ENCODE measurements at regions not wholly inside any gene's neighbourhood (a gene's known extent, or its start where the extent isn't known, plus 50 kb on each side); places are given as distances from the start of the nearest gene placed in this dataset.

DNA sequence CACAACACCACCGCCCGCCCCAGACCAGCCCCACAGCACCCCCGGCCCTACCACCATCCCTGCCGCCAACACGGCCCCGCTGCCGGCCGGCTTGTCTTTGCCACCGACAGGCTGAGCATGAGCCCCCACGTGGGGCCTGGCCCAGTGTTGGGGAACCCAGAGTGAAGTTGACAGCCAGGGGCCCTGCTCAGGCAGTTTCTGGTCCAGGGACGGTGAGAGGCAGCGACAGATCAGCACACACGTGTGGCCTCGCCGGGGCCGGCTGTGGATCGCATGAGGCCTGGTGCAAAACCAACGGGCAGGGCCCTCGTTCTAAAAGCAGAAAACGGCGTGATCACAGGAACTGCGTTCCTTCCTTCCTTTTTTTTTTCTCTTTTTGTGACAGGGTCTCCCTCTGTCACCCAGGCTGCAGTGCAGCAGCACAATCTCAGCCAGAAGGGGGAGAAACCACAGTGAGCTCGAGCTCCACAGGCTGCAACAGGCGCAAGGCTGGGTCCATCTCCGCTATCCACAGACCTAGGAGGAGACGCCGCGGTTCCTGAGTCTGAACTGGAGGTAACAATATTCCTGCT lies 50.5 kb upstream of the FBRSL1 start:
- no peak for DNase-seq

DNA sequence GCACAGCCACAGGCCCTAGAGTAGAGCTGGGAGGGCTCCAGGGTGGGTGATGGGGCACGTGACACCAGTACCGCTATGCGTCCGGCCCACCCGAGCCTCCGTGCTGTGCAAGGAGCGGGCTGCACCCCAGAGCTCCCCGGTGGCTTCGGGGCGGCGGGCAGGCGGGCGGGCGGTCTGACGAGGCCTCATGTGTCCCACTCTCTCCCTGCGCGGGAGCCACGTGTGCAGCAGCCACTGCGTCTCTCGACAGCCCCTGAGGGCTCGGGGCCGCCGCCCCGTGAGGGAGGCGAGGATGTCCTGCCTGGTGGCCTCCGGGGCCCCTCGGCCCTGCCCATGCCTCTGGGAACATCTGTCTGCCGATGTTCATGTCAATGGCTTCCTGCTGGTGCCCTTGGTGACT lies 51.2 kb upstream of the FBRSL1 start:
- no peak for DNase-seq

- no peak for DNase-seq
Observed at GRCh38 chr12:132437943-132438700, 51.8 kb upstream of the FBRSL1 start.

DNA sequence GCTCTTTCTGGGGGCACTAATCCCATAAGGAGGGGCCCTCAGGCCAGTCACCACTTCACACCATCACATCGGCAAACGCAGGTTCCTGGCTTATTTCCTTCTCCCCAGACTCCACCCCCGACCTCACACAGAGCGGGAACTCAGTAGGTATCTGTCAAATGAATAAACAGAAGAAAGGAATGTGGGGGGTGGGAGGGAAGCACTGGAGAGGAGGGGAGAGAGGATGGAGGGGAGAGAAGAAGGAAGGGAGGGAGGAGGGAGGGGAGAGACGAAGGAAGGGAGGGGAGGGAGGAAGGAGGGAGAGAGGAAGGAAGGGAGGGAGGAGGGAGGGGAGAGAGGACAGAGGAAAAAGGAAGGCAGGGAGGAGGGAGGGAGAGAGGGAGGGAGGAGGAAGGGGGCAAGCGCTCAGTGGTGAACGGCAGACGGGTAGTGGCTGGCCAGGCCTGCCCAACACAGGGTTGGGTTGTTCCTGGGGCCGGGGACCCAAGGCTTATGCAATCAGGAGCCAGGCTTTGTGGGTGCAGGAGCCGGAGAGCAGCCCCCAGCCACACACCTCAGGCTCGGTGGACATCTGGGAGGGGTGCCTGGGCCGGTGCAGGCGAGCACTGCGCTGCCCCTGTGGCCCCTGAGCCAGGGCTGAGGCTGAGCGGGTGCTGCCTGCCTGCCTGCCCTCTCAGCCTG lies 52.6 kb upstream of the FBRSL1 start:
- no peak for DNase-seq

DNA sequence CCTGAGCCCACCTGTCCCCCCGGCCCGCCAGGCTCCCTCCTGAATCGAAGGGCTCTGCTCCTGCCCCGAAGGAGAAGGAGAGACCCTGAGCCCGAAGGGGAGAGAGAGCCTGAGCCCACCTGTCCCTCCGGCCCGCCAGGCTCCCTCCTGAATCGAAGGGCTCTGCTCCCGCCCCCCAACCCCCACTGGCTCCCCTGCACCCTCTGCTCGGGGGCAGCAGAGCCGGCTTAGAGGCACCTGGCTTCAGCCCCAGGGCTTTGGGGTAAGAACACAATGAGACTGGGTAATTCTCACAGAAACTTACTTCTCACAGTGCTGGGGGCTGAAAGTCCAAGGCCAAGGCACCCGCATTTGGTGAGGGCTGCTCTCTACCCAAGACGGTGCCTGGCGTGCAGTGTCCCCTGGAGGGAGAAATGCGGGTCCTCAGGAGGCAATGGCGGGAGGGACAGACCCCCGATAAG lies 53.1 kb upstream of the FBRSL1 start:
- no peak for DNase-seq

- DNase-seq, result no peak
Observed at GRCh38 chr12:132435486-132436187, 54.3 kb upstream of the FBRSL1 start.

- DNase-seq, result no peak
Observed at GRCh38 chr12:132433641-132434395, 56.1 kb upstream of the FBRSL1 start.

- no peak for DNase-seq
Observed at GRCh38 chr12:132432721-132433577, 57.0 kb upstream of the FBRSL1 start.

GRCh38 chr12:132432126-132432705 lies 57.7 kb upstream of the FBRSL1 start:
- no peak for DNase-seq

GRCh38 chr12:132430838-132431774 lies 58.8 kb upstream of the FBRSL1 start:
- no peak for DNase-seq

GRCh38 chr12:132429946-132430643 lies 59.9 kb upstream of the FBRSL1 start:
- DNase-seq, result peak; percentile 89

GRCh38 chr12:132429602-132429945 lies 60.4 kb upstream of the FBRSL1 start:
- DNase-seq, result peak; percentile 69

DNA sequence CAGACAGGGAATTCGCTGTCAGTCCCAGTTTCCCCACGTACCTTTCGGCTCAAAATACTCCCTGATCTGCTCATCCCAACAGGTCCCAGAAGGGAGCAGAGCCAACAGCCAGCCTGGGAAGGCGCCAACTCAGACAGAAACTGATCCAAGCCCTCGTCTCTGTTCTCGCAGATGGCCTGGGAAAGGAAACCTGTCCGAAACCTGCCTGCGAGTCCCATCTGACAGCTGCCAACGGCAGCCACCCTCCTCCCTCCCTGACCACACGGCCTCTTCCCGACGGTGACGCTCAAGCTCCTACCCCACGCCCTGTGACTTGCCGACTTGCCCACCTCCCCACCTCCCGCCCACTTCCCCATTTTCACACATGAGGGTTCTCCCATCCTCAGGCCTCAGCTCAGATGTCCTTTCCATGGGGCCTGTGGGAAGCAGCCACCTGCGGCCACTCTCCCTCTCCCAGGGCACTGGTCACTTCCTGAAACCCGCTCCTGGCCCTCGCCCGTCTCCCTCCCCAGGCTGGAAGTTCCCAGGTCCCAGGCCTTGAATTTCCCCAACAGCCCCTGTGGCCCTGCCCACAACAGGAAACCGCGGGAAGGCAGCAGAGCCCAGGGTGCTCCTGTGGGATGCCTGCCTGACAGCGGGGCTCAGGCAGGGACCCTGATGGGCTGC lies 60.9 kb upstream of the FBRSL1 start:
- DNase-seq, result no peak

DNA sequence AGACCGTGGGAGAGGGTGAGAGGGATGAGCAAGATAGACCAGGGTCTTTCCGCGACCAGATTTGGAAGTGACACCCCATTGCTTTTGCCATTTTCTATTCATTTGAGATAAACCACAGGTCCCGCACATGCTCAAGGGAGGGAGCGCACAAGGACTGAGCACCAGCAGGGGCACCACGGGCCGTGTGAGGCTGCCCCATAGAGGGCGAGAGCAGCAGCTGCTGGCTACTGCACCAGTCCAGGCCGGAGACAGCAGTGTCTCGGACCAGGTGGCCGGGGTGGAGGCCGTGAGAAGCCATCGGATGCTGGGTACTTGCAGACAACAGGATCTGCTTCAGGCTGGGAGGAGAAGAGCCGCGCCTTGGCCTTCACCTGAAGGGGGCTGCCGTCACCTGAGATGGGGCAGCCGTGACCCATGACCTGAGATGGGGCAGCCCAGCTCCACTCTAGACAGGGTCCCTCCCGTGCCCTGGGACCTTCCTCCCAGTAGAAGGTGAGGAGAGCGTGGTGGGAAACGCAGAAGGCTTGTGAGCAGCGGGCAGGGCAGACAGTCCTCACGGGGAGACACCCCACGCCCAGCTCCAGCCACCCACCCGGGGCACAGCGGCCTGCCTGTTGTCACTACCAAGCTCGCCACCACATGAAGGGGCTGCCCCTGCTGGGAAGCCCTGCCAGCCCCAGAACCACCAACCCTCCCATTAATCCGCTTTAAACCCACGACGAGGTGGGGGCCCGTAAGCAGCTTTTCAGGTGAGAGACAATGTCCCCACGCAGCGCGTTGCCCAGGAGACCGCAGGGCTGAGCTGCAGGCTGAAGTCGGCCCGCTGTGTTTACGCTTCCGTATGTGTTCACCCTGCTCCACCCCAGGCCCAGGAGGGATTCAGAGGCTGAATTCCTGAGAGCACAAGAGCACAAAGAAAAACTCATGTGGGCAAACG lies 61.7 kb upstream of the FBRSL1 start:
- DNase-seq, result no peak

DNA sequence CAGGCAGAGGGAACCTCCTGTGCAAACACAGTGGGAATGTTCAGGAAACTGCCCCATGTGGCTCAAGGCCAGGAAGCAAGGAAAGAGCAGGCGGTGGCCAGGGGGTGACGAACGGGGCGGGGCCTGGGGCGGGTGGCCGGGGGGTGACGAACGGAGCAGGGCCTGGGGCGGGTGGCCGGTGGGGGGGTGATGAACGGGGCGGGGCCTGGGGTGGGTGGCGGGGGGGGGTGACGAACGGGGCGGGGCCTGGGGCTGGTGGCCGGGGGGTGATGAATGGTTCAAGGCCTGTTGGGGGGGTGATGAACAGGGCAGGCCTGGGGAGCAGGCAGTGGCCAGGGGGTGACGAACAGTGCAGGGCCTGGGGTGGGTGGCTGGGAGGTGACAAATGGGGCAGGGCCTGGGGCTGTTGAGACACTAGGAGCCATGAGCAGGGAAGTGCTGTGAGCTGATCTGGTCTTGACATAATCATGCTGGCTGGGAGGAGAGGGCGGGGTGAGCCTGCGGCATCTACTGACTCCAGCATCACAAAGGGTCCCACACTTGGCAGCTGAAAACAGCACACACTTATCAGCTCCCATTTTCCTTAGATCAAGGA lies 62.7 kb upstream of the FBRSL1 start:
- DNase-seq, result no peak

GRCh38 chr12:132426349-132427173 lies 63.4 kb upstream of the FBRSL1 start:
- DNase-seq, result no peak

DNA sequence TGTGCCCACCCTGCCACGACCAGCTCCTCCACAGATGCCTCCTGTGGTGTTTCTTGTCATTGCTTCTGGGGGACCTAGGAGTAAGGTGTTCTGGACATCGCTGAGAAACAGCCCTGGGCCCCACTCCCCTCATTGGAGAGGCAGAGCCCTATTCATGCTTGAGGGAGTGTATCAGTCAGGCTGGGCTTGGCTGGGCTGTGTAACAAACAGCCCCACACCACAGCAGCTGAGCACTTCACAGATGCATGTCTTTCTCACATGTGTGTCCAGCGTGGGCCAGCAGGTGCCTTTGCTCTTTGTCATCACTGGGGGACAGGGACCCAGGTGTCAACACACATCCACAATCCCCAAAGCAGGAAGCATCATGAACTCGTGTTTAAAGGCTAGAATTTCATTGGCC lies 65.1 kb upstream of the FBRSL1 start:
- no peak for DNase-seq
